22Rv1 (cell line): ENCODE measurements at regions not wholly inside any gene's neighbourhood (a gene's known extent, or its start where the extent isn't known, plus 50 kb on each side); places are given as distances from the start of the nearest gene placed in this dataset.

Experiments used
- H3K27ac ChIP-seq: fragments of 450-650 bp; 2 replicates; pipeline ENCODE4 v1.5.1; 2017
- CTCF ChIP-seq: fragments of 450-650 bp; IDR thresholded peaks from 2 replicates; pipeline ENCODE4 v1.5.1; 2017; ENCODE audit warnings: mild to moderate bottlenecking
- ZFX ChIP-seq: fragments of 450-650 bp; IDR thresholded peaks from 2 replicates; pipeline ENCODE4 v1.6.1; 2017; ENCODE audit warnings: antibody characterized with exemption, borderline replicate concordance

- TF ChIP-seq ZFX (no peak), CTCF (no peak)
- H3K27ac ChIP-seq: no peak overlapping the region
These were observed 59.4 kb upstream of the ASIC2 start for GRCh38 chr17:33352526-33352925.

GRCh38 chr17:33356266-33356665 lies 63.2 kb upstream of the ASIC2 start:
- TF ChIP-seq ZFX (no peak), CTCF (no peak)
- H3K27ac ChIP-seq: no peak overlapping the region

- no peak for TF ChIP-seq CTCF
- TF ChIP-seq ZFX: no peak
- H3K27ac ChIP-seq: no peak overlapping the region
These were observed 70.4 kb upstream of the ASIC2 start for GRCh38 chr17:33363475-33363874.

GRCh38 chr17:33366960-33367359 lies 73.9 kb upstream of the ASIC2 start:
- H3K27ac ChIP-seq: no peak overlapping the region
- TF ChIP-seq ZFX: no peak
- TF ChIP-seq CTCF: no peak

GRCh38 chr17:33369149-33369548 lies 76.1 kb upstream of the ASIC2 start:
- H3K27ac ChIP-seq: no peak overlapping the region
- TF ChIP-seq ZFX (no peak), CTCF (no peak)

GRCh38 chr17:33369876-33370275 lies 76.8 kb upstream of the ASIC2 start:
- TF ChIP-seq CTCF: no peak
- TF ChIP-seq ZFX: no peak
- no peak overlapping the region for H3K27ac ChIP-seq

- TF ChIP-seq ZFX (no peak), CTCF (no peak)
- H3K27ac ChIP-seq: no peak overlapping the region
These were observed 77.3 kb upstream of the ASIC2 start for GRCh38 chr17:33370401-33370800.
